ENCODE measurements at regions not wholly inside any gene's neighbourhood (a gene's known extent, or its start where the extent isn't known, plus 50 kb on each side); places are given as distances from the start of the nearest gene placed in this dataset.

DNA sequence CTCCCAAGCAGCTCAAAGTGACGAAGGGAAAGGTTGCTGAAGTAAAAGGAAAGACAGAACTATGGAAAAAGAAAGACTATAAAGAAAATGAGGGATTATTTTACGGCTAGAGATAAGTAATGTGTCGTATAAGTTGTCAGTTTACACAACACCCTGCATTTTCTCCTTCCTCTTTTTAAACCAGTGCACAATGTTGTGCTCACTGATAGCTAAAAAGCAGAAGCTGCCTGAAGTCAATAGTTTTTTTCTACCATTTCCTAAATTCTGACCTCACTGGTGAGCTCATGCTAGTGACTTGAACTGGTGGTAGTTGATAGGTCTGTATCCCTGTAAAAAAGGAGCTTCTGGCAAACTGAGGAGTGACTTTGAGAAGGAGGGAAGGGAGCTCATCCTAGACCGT lies 368.6 kb upstream of the GBE1 start:
- no peak for TF ChIP-seq POLR2AphosphoS5 (IDR thresholded peaks at IDR 0.05; ENCODE audit: low read depth, low read length)

DNA sequence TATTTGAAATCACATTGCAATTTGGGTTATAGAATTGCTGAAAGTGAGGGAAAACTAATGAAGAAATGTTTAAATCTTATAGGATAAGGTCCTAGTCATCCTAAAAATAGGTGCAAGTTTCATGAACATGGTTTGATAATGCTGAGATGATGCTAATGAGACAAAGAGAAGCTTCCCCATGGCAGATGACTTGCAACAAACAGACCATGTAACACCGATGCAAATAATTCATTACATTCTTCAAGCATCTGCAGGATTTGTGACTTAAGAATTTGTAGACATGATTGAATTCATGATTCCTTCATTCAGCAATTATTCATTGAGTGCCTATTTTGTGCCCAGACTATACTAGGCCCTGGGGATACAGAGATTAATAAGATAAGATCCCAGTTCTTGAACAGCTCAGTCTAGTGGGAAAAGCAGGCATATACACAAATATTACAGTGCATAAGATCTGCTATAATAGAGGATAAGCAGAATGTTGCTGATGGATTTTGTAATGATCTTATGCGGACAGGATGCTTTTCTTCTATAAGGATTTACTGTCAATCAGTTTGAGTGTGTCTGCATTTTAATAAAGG lies 367.9 kb upstream of the GBE1 start:
- no peak for TF ChIP-seq SIN3A (IDR thresholded peaks at IDR 0.05; ENCODE audit: borderline replicate concordance, insufficient read depth, low read length)
- no peak for TF ChIP-seq POLR2AphosphoS5 (IDR thresholded peaks at IDR 0.05; ENCODE audit: low read depth, low read length)
- no peak for TF ChIP-seq FOXP2 (optimal IDR thresholded peaks at IDR 0.05; ENCODE audit: borderline replicate concordance, extremely low read depth, extremely low read length, insufficient read depth)
- TF ChIP-seq TAF1 (IDR thresholded peaks at IDR 0.05; ENCODE audit: borderline replicate concordance, insufficient read depth, low read length), result no peak
- TF ChIP-seq, protein P1, sequence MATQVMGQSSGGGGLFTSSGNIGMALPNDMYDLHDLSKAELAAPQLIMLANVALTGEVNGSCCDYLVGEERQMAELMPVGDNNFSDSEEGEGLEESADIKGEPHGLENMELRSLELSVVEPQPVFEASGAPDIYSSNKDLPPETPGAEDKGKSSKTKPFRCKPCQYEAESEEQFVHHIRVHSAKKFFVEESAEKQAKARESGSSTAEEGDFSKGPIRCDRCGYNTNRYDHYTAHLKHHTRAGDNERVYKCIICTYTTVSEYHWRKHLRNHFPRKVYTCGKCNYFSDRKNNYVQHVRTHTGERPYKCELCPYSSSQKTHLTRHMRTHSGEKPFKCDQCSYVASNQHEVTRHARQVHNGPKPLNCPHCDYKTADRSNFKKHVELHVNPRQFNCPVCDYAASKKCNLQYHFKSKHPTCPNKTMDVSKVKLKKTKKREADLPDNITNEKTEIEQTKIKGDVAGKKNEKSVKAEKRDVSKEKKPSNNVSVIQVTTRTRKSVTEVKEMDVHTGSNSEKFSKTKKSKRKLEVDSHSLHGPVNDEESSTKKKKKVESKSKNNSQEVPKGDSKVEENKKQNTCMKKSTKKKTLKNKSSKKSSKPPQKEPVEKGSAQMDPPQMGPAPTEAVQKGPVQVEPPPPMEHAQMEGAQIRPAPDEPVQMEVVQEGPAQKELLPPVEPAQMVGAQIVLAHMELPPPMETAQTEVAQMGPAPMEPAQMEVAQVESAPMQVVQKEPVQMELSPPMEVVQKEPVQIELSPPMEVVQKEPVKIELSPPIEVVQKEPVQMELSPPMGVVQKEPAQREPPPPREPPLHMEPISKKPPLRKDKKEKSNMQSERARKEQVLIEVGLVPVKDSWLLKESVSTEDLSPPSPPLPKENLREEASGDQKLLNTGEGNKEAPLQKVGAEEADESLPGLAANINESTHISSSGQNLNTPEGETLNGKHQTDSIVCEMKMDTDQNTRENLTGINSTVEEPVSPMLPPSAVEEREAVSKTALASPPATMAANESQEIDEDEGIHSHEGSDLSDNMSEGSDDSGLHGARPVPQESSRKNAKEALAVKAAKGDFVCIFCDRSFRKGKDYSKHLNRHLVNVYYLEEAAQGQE (IDR thresholded peaks at IDR 0.05; ENCODE audit: insufficient read depth in 1 of 2, low read depth in 2 of 2, low read length in 2 of 2), result no peak

DNA sequence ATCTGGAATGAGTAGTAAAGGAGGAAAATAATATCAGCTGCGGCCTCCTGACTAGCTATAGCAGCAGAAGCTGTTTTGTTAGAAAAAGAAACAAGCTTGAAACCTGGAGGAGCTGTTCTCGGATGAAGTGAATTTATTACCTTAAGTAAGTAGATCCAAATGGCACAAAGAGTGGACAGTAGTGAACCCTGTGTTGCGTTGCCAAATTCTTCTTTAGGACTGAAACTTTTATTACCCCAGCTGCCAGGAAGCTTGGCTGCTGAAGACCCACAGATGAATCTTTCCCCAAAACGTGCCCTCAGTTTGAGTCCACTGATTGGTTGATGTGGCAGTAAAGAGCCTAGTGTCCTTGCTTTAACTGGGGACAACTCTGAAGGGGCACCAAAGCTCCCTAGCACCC lies 366.8 kb upstream of the GBE1 start:
- no peak for TF ChIP-seq FOXP2 (optimal IDR thresholded peaks at IDR 0.05; ENCODE audit: borderline replicate concordance, extremely low read depth, extremely low read length, insufficient read depth)
- TF ChIP-seq TAF1 (IDR thresholded peaks at IDR 0.05; ENCODE audit: borderline replicate concordance, insufficient read depth, low read length), result no peak
- no peak for TF ChIP-seq SIN3A (IDR thresholded peaks at IDR 0.05; ENCODE audit: borderline replicate concordance, insufficient read depth, low read length)
- no peak for TF ChIP-seq POLR2AphosphoS5 (IDR thresholded peaks at IDR 0.05; ENCODE audit: low read depth, low read length)
- TF ChIP-seq, protein P1 (IDR thresholded peaks at IDR 0.05; ENCODE audit: insufficient read depth in 1 of 2, low read depth in 2 of 2, low read length in 2 of 2), result no peak

DNA sequence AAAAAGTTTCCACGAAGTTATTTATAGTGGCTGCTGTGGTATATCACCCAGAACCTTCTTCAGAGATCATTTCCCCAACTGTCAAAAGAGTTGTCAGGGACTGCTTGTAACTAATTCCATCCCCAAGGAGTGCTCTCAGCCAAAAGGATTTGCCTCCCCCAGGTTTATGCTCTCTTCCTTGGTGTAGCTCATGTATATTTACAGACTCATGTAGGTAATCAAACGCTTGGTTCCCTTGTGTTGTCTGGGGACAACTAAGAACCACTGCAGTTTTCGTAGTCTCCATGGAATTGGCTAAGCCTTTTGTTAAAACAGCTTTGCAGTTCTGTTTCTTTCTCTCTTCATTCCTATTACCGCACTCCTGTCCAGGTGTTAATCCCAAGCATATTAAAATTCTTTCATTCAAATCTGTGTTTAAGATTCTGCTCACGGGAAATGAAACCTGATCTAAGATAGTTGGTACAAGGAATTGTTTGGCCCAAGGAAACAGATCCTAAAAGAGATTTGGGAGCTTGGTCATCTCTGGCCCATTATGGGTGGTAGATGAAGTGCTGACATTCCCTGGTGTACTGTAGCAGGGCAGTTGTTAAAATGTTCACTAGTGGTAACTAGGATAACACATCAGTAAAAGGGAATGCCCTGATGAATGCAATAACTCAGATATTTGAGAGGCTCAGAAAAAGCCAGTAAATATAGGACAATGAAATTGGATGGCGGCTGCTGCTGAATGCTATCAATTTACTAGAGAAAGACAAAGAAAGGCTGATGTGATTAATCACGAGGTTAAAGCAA lies 361.3 kb upstream of the GBE1 start:
- TF ChIP-seq POLR2AphosphoS5 (IDR thresholded peaks at IDR 0.05; ENCODE audit: low read depth, low read length), result no peak
- TF ChIP-seq FOXP2 (optimal IDR thresholded peaks at IDR 0.05; ENCODE audit: borderline replicate concordance, extremely low read depth, extremely low read length, insufficient read depth), result no peak

DNA sequence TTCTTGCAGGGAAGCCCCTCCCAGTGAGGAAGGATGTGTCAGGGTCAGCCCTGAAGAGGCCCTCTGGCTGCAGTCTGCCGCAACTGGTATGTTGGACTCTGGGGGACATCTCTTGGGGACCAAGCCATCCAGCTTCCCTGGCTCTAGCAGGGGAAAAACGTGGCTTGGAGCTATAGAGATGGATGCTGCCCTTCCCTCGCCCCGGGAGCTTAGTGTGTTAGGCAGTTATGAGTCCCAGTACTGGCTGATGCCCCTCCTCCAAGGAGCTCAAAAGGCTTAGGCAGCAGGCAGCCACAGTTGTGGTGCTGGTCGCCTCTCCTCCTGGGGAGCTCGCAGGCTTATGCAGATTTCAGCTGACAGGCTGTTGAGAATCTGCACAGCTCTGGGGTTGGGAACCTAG lies 353.1 kb upstream of the GBE1 start:
- no peak for TF ChIP-seq SIN3A (IDR thresholded peaks at IDR 0.05; ENCODE audit: borderline replicate concordance, insufficient read depth, low read length)
- no peak for TF ChIP-seq FOXP2 (optimal IDR thresholded peaks at IDR 0.05; ENCODE audit: borderline replicate concordance, extremely low read depth, extremely low read length, insufficient read depth)
- TF ChIP-seq, protein P1 (IDR thresholded peaks at IDR 0.05; ENCODE audit: insufficient read depth in 1 of 2, low read depth in 2 of 2, low read length in 2 of 2), result no peak
- no peak for TF ChIP-seq POLR2AphosphoS5 (IDR thresholded peaks at IDR 0.05; ENCODE audit: low read depth, low read length)
- no peak for TF ChIP-seq TAF1 (IDR thresholded peaks at IDR 0.05; ENCODE audit: borderline replicate concordance, insufficient read depth, low read length)

DNA sequence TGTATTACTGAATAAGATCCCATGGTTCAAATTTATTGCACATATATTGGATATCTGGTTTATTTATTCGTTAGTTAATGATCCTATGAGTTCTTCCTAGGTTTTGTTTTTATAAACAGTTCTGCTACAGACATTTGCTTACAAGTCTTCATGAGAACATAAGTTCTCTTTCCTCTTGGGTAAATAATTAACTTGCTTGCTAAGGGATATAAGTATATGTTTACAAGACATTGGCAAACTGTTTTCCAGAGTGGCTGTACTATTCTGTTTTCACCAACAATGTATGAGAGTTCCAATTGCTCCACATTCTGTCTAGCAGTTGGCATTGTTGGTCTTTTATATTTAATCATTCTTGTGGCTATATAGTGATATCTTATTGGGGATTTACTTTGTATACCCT lies 341.8 kb upstream of the GBE1 start:
- TF ChIP-seq, protein P1 (IDR thresholded peaks at IDR 0.05; ENCODE audit: insufficient read depth in 1 of 2, low read depth in 2 of 2, low read length in 2 of 2), result no peak
- TF ChIP-seq SIN3A (IDR thresholded peaks at IDR 0.05; ENCODE audit: borderline replicate concordance, insufficient read depth, low read length) (no peak), TAF1 (IDR thresholded peaks at IDR 0.05; ENCODE audit: borderline replicate concordance, insufficient read depth, low read length) (no peak), FOXP2 (optimal IDR thresholded peaks at IDR 0.05; ENCODE audit: borderline replicate concordance, extremely low read depth, extremely low read length, insufficient read depth) (no peak), POLR2AphosphoS5 (IDR thresholded peaks at IDR 0.05; ENCODE audit: low read depth, low read length) (no peak)
